ENCODE measurements at regions not wholly inside any gene's neighbourhood (a gene's known extent, or its start where the extent isn't known, plus 50 kb on each side); places are given as distances from the start of the nearest gene placed in this dataset.

DNA sequence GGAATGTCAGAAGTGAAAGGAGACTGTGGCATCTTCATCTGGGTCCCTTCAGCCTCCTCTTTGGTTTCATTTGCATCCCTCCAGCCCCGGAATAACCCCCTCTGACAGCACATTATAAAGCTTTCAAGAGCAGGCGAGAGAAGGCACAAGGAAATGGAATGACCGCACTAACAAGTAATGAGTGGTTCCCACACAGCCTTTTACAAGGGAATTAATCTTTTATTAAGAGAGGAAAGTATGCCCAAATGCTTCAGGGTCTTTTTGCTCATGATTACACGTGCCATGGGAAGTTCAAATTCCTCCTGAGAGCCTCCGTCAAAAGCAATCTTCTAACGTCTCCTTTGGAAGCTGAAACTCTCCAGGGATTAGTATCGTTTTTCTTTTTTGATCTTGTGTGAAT lies 347.0 kb downstream of the BTBD3 start:
- Histone ChIP-seq H3K27ac (no peak overlapping the region), H3K4me1 (no peaks in the 10 kb centered on the region), H3K27me3 (no peaks in the 10 kb centered on the region), H3K9me3 (no peaks in the 10 kb centered on the region), H3K36me3 (no peaks in the 10 kb centered on the region), H3K4me3 (replicated peaks in 1 of 3) (no peak overlapping the region)
- intact Hi-C loops (cut with DNase I): no loop called here
- WGBS, 2 donors: 62 to 70% methylated on average over 7 of the region's 7 CpGs
- DNase-seq: no peak
- TF ChIP-seq POLR2A (IDR thresholded peaks at IDR 0.05): no peak
- TF ChIP-seq, protein P1, sequence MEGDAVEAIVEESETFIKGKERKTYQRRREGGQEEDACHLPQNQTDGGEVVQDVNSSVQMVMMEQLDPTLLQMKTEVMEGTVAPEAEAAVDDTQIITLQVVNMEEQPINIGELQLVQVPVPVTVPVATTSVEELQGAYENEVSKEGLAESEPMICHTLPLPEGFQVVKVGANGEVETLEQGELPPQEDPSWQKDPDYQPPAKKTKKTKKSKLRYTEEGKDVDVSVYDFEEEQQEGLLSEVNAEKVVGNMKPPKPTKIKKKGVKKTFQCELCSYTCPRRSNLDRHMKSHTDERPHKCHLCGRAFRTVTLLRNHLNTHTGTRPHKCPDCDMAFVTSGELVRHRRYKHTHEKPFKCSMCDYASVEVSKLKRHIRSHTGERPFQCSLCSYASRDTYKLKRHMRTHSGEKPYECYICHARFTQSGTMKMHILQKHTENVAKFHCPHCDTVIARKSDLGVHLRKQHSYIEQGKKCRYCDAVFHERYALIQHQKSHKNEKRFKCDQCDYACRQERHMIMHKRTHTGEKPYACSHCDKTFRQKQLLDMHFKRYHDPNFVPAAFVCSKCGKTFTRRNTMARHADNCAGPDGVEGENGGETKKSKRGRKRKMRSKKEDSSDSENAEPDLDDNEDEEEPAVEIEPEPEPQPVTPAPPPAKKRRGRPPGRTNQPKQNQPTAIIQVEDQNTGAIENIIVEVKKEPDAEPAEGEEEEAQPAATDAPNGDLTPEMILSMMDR (IDR thresholded peaks at IDR 0.05): no peak

DNA sequence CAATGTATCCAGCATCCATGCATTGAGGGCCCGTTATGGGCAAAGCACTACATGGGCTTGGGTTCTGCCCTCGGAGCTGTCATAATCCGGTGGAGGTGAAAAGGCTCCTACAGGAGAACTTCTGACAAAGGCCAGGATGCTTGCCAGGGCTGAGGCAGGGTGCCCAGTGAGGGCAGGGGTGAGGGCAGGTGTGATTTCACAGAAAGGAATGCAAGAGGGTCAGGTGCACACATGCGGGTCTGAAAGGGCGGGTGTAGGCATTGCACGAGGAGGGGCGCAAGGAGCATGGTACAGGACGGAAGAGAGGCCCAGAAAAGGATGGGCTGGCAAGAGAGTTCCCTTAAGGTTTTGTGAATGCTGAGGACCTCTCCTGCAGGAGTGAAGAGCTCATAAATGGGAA lies 348.0 kb downstream of the BTBD3 start:
- no peak for DNase-seq
- Histone ChIP-seq H3K4me3 (replicated peaks in 1 of 3) (no peak overlapping the region), H3K27ac (no peak overlapping the region), H3K27me3 (no peaks in the 10 kb centered on the region), H3K4me1 (no peaks in the 10 kb centered on the region), H3K9me3 (no peaks in the 10 kb centered on the region), H3K36me3 (no peaks in the 10 kb centered on the region)
- 91% methylated on average over 8 of the region's 8 CpGs for WGBS, 2 donors
- intact Hi-C loops (cut with DNase I): no loop called here
- no peak for TF ChIP-seq POLR2A (IDR thresholded peaks at IDR 0.05)
- TF ChIP-seq, protein P1 (IDR thresholded peaks at IDR 0.05): no peak

DNA sequence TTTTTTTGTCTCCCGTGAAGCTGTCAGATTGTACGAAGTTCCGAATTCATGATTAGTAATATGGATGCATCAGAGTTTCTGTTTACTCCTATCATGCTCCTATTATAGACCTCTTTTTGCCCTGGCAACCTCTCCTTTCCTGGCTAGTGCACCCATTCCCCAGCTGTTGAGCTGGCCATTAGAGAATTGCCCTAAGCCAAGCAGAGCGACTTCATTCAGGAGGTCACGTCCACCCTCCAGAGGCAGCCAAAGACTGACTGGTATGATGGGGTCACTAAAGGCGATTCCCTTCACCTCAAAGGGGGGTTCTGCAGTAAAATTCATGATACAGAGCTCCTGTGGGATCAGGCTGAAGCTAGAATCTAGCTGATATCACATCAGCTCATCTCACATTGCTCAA lies 351.9 kb downstream of the BTBD3 start:
- H3K9me3 ChIP-seq: no peaks in the 10 kb centered on the region
- WGBS, 2 donors: 91 to 93% methylated on average over 6 of the region's 6 CpGs

DNA sequence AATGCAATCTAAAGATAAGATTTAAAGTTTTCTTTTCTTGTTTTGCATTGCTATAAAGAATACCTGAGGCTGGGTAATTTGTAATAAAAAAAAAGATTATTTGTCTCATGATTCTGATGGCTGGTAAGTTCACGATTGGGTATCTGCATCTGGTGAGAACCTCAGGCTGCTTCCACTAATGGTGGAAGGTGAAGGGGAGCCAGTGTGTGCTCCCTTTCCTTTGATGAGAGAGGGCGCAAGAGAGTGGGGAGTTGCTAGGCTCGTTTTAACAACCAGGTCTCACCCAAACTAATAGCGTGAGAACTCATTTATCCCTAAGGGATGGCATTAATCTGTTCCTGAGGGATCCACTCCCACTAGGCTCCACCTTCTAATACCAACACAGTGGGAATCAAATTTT lies 353.2 kb downstream of the BTBD3 start:
- H3K4me1 ChIP-seq: no peaks in the 10 kb centered on the region
- no peak overlapping the region for H3K27ac ChIP-seq
- no peak for DNase-seq
- intact Hi-C loops (cut with DNase I): no loop called here
- H3K9me3 ChIP-seq: no peaks in the 10 kb centered on the region
- no peak overlapping the region for H3K4me3 ChIP-seq (replicated peaks in 1 of 3)
- no peaks in the 10 kb centered on the region for H3K36me3 ChIP-seq
- 76 to 85% methylated on average over 4 of the region's 4 CpGs for WGBS, 2 donors
- TF ChIP-seq POLR2A (IDR thresholded peaks at IDR 0.05): no peak
- TF ChIP-seq, protein P1 (IDR thresholded peaks at IDR 0.05): no peak
- no peaks in the 10 kb centered on the region for H3K27me3 ChIP-seq

More for the DNA sequence above, 351.9 kb downstream of the BTBD3 start:
- Histone ChIP-seq H3K36me3 (no peaks in the 10 kb centered on the region), H3K4me1 (no peaks in the 10 kb centered on the region), H3K27ac (no peak overlapping the region), H3K27me3 (no peaks in the 10 kb centered on the region), H3K4me3 (replicated peaks in 1 of 3) (no peak overlapping the region)
- no peak for DNase-seq
- intact Hi-C loops (cut with DNase I): no loop called here
- TF ChIP-seq POLR2A (IDR thresholded peaks at IDR 0.05): no peak
- TF ChIP-seq, protein P1 (IDR thresholded peaks at IDR 0.05): no peak

DNA sequence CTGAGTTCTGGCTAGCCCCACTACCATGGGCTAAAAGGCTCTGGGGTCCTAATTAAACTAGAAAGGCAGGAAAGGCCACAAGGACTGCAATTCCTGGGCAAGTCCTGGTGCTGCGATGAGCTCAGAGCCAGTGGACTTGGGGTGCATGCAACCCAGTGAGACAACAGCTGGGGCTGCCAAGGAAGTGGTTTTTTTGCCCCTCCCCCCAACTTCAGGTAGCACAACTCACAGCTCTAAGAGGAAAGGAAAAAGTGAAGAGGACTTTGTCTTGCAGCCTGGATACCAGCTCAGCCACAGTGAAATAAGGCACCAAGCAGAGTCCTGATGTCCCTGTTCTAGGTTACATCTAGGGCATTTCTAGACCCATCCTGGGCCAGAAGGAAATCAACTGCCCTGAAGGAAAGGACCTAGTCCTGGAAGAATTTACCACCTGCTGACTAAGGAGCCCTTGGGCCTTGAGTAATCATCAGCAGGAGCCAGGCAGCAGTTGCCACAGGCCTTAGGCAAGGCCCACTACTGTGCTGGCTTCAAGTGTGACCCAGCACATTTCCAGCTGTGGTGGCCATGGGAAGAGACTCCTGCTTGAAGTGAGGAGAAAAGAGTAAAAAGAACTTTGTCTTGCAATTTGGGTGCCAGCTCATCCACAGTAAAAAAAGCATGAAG lies 358.4 kb downstream of the BTBD3 start:
- H3K36me3 ChIP-seq: no peaks in the 10 kb centered on the region
- H3K9me3 ChIP-seq: no peaks in the 10 kb centered on the region
- no peak overlapping the region for H3K27ac ChIP-seq
- TF ChIP-seq, protein P1 (IDR thresholded peaks at IDR 0.05): no peak
- no peak for TF ChIP-seq POLR2A (IDR thresholded peaks at IDR 0.05)
- no peaks in the 10 kb centered on the region for H3K4me1 ChIP-seq
- WGBS, 2 donors: 83 to 100% methylated on average over 1 of the region's 1 CpG
- intact Hi-C loops (cut with DNase I): no loop called here
- H3K27me3 ChIP-seq: no peaks in the 10 kb centered on the region
- no peak overlapping the region for H3K4me3 ChIP-seq (replicated peaks in 1 of 3)
- DNase-seq: no peak
